HepG2 (cell line): ENCODE measurements at regions not wholly inside any gene's neighbourhood (a gene's known extent, or its start where the extent isn't known, plus 50 kb on each side); places are given as distances from the start of the nearest gene placed in this dataset.

ENCODE experiments used
- ATAC-seq: fragments of 200-7000 bp; cut with Tn5 transposase; 3 replicates; pipeline ENCODE4 v1.9.1; 2020; ENCODE audit warnings: mild to moderate bottlenecking, moderate library complexity
- BruUV-seq: library from RNA; stranded (reverse); fragments of 400-500 nt; replicated peaks from 2 replicates; lab custom pipeline; 2021; lab: Mats Ljungman, UMichigan
- CTCF ChIA-PET: fragments of 300-600 bp; formaldehyde crosslinking; extraction: SDS; loops from one replicate; lab custom pipeline; 2021; ENCODE audit warnings: low total read pairs, inconsistent platforms, low intra/inter-chr PET ratio; lab: Yijun Ruan, JAX
- POLR2A ChIA-PET: fragments of 350-600 bp; sonication (Branson Sonifier 250); formaldehyde crosslinking; loops from one replicate; lab custom pipeline; 2020; ENCODE audit warnings: antibody characterized with exemption, inconsistent platforms; lab: Yijun Ruan, JAX
- DNase-seq: peaks from one replicate; pipeline ENCODE4 v3.0.0-alpha.2; 2015; ENCODE audit warnings: low spot score
- FAIRE-seq: peaks from 3 replicates; lab custom pipeline; 2011; peaks lifted over from hg19 to GRCh38; lab: Jason Lieb, UNC
- H2AFZ ChIP-seq: one replicate; pipeline ENCODE4 v1.6.1; 2011; ENCODE audit warnings: low read length, inconsistent platforms
- H3K27ac ChIP-seq: fragments of 300-600 bp; 3 replicates; pipeline ENCODE4 v1.8.0; 2011; ENCODE audit warnings: mixed run types, mild to moderate bottlenecking, mixed read lengths, low read length, inconsistent platforms; ENCODE audit not compliant: insufficient read depth; ENCODE audit errors: extremely low read length
- H3K27me3 ChIP-seq, 2 experiments: fragments of 200-600 bp in 1 of 2; 2 replicates in 1 of 2; 3 replicates in 1 of 2; pipeline versions ENCODE4 v1.6.0 to v1.8.0; 2011; ENCODE audit warnings: low read length in 2 of 2, mild to moderate bottlenecking in 2 of 2, moderate library complexity in 2 of 2, inconsistent platforms in 1 of 2; ENCODE audit not compliant: insufficient read depth in 2 of 2, control insufficient read depth in 1 of 2
- H3K36me3 ChIP-seq, 2 experiments: fragments of 200-600 bp in 1 of 2; replicated peaks in 1 of 2; 2 replicates in 1 of 2; 3 replicates in 1 of 2; pipeline versions ENCODE4 v1.5.1 to v1.8.0; 2011; ENCODE audit warnings: low read length in 2 of 2, inconsistent platforms in 1 of 2; ENCODE audit not compliant: insufficient read depth in 2 of 2, control insufficient read depth in 1 of 2
- H3K4me1 ChIP-seq: 2 replicates; pipeline ENCODE4 v1.5.1; 2012; ENCODE audit warnings: low read length, inconsistent platforms; ENCODE audit not compliant: insufficient read depth
- H3K4me2 ChIP-seq: 2 replicates; pipeline ENCODE4 v1.6.0; 2011; ENCODE audit warnings: low read depth, low read length, inconsistent platforms
- H3K4me3 ChIP-seq, 3 experiments: fragments of 200-600 bp in 1 of 3; sonication (generic), shearing (Covaris generic) in 1 of 3; replicated peaks in 1 of 3; 2 replicates each; pipeline ENCODE4 v1.5.1; 2011 to 2016; ENCODE audit warnings: low read length in 3 of 3, inconsistent platforms in 2 of 3, low read depth in 2 of 3, mild to moderate bottlenecking in 2 of 3, control low read depth in 1 of 3, mixed read lengths in 1 of 3; ENCODE audit not compliant: insufficient read depth in 1 of 3
- H3K79me2 ChIP-seq: one replicate; pipeline ENCODE4 v1.6.1; 2011; ENCODE audit warnings: low read length, inconsistent platforms; ENCODE audit not compliant: insufficient read depth
- H3K9ac ChIP-seq: 2 replicates; pipeline ENCODE4 v1.6.0; 2011; ENCODE audit warnings: mild to moderate bottlenecking, low read depth, low read length, inconsistent platforms; ENCODE audit not compliant: insufficient read depth
- H3K9me3 ChIP-seq: 2 replicates; pipeline ENCODE4 v1.5.1; 2012; ENCODE audit warnings: mild to moderate bottlenecking, low read length
- H4K20me1 ChIP-seq: 2 replicates; pipeline ENCODE4 v1.6.0; 2011; ENCODE audit warnings: inconsistent platforms, mild to moderate bottlenecking, low read length, moderate library complexity; ENCODE audit not compliant: insufficient read depth
- DMAP1 ChIP-seq: IDR thresholded peaks from 2 replicates; pipeline ENCODE4 v1.6.1; 2016
- HMG20B ChIP-seq: conservative IDR thresholded peaks from 2 replicates; pipeline ENCODE4 v1.6.1; 2016; ENCODE audit warnings: missing genetic modification reagents, missing compliant biosample characterization
- ISX ChIP-seq: sonication (generic); formaldehyde crosslinking; conservative IDR thresholded peaks from 2 replicates; pipeline ENCODE4 v1.5.0; 2020; ENCODE audit warnings: missing genetic modification reagents
- KDM3A ChIP-seq: IDR thresholded peaks from 2 replicates; pipeline ENCODE4 v1.6.1; 2018; ENCODE audit warnings: low read depth, missing compliant biosample characterization
- SCMH1 ChIP-seq: sonication (generic); formaldehyde crosslinking; IDR thresholded peaks from 2 replicates; pipeline ENCODE4 v1.9.0; 2021; ENCODE audit warnings: missing genetic modification reagents, mild to moderate bottlenecking, borderline replicate concordance
- TSC22D2 ChIP-seq: sonication (generic); formaldehyde crosslinking; IDR thresholded peaks from 2 replicates; pipeline ENCODE4 v1.5.1; 2020; ENCODE audit warnings: missing genetic modification reagents, mild to moderate bottlenecking, borderline replicate concordance
- ZEB1 ChIP-seq: IDR thresholded peaks from 2 replicates; pipeline ENCODE4 v1.6.1; 2012; ENCODE audit warnings: mild to moderate bottlenecking, low read depth, inconsistent platforms; ENCODE audit not compliant: insufficient replicate concordance
- ZNF382 ChIP-seq: sonication (generic); formaldehyde crosslinking; IDR thresholded peaks from 2 replicates; pipeline ENCODE4 v1.5.0; 2020; ENCODE audit warnings: missing genetic modification reagents, mild to moderate bottlenecking, borderline replicate concordance
- WGBS: methylation state at CpG from one replicate; pipeline ENCODE4 v1.1.6; 2017; ENCODE audit warnings: low lambda C conversion rate; 5-methylcytosine and 5-hydroxymethylcytosine counted together
- in situ Hi-C: cut with HindIII; loops from 2 replicates; pipeline ENCODE4 v1.10.0; 2017; ENCODE audit warnings: low pct_unique_long_range_greater_than_20kb; ENCODE audit not compliant: extremely low pct_ligation_motif_present
- intact Hi-C: fragments of 100-400 bp; cut with micrococcal nuclease; formaldehyde crosslinking; loops from one replicate; pipeline ENCODE4 v1.10.0; 2022; ENCODE audit not compliant: unreplicated experiment
- TF ChIP-seq, protein P1 (sequence below): sonication (generic); formaldehyde crosslinking; IDR thresholded peaks from 2 replicates; pipeline ENCODE4 v1.4.0; 2020; ENCODE audit warnings: missing genetic modification reagents, borderline replicate concordance
- TF ChIP-seq, protein P2 (sequence below): sonication (generic); formaldehyde crosslinking; IDR thresholded peaks from 2 replicates; pipeline ENCODE4 v1.5.0; 2020; ENCODE audit warnings: mild to moderate bottlenecking, missing genetic modification reagents
- TF ChIP-seq, protein P3 (sequence below): sonication (generic); formaldehyde crosslinking; IDR thresholded peaks from 2 replicates; pipeline ENCODE4 v1.5.0; 2020; ENCODE audit warnings: mild to moderate bottlenecking, missing genetic modification reagents, borderline replicate concordance
- TF ChIP-seq, protein P4 (sequence below): sonication (generic); formaldehyde crosslinking; IDR thresholded peaks from 2 replicates; pipeline ENCODE4 v1.5.0; 2020; ENCODE audit warnings: missing genetic modification reagents

DNA sequence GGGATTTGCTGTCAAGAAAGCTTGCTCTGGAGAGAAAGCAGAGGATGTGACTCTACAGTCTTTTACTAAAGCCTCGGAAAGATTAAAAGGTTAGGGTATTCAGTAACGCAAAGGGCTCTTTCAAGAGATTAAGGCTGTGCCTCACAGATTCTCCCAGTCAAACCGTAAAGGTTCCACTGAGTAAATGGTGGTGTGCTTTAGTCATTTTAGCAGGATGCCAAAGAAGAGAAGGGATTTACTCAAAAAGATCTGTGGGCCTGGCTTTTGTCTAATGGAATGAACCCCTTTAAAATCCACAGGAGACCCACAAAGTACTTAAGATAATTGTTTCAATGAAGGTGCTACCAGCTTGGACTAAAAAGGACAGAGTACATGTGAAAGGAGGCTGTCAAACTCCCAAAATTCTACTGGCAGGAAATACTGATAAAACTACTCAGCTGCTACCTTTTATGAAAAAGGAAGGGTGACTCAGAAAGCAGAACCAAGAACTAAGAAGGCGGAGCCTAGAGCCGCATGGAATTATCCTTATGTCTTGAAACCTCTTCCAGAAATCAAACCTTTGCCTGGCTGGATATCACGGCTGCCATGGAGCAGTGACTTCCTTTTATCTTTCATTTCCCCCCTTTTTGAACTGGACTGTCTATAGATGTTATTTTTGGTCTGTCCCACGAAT, 670.2 kb upstream of the ZEB2 start:
- intact Hi-C loops (no loop called here), in situ Hi-C loops (no loop called here)
- ChIA-PET POLR2A (no interaction called here), CTCF (no interaction called here)
- DNase-seq (no peak), FAIRE-seq (no peak), ATAC-seq (no peak)
- no peak overlapping the region for H3K27ac ChIP-seq
- no peaks in the 10 kb centered on the region for H3K4me1 ChIP-seq
- H3K4me2 ChIP-seq: no peak overlapping the region
- no peaks in the 10 kb centered on the region for H3K27me3 ChIP-seq
- H2AFZ ChIP-seq: no peak overlapping the region
- no peaks in the 10 kb centered on the region for H3K36me3 ChIP-seq
- no TSS peak for BruUV-seq
- H3K9ac ChIP-seq: no peak overlapping the region
- H3K79me2 ChIP-seq: no peaks in the 10 kb centered on the region
- H4K20me1 ChIP-seq: no peaks in the 10 kb centered on the region
- H3K4me3 ChIP-seq: no peak overlapping the region
- 16% methylated on average over 7 of the region's 7 CpGs for WGBS
- no peaks in the 10 kb centered on the region for H3K9me3 ChIP-seq
- no peak for TF ChIP-seq SCMH1 (CRISPR knock-in tag)
- TF ChIP-seq KDM3A (CRISPR knock-in tag): no peak
- TF ChIP-seq ZNF382 (CRISPR knock-in tag): no peak
- TF ChIP-seq, protein P1, sequence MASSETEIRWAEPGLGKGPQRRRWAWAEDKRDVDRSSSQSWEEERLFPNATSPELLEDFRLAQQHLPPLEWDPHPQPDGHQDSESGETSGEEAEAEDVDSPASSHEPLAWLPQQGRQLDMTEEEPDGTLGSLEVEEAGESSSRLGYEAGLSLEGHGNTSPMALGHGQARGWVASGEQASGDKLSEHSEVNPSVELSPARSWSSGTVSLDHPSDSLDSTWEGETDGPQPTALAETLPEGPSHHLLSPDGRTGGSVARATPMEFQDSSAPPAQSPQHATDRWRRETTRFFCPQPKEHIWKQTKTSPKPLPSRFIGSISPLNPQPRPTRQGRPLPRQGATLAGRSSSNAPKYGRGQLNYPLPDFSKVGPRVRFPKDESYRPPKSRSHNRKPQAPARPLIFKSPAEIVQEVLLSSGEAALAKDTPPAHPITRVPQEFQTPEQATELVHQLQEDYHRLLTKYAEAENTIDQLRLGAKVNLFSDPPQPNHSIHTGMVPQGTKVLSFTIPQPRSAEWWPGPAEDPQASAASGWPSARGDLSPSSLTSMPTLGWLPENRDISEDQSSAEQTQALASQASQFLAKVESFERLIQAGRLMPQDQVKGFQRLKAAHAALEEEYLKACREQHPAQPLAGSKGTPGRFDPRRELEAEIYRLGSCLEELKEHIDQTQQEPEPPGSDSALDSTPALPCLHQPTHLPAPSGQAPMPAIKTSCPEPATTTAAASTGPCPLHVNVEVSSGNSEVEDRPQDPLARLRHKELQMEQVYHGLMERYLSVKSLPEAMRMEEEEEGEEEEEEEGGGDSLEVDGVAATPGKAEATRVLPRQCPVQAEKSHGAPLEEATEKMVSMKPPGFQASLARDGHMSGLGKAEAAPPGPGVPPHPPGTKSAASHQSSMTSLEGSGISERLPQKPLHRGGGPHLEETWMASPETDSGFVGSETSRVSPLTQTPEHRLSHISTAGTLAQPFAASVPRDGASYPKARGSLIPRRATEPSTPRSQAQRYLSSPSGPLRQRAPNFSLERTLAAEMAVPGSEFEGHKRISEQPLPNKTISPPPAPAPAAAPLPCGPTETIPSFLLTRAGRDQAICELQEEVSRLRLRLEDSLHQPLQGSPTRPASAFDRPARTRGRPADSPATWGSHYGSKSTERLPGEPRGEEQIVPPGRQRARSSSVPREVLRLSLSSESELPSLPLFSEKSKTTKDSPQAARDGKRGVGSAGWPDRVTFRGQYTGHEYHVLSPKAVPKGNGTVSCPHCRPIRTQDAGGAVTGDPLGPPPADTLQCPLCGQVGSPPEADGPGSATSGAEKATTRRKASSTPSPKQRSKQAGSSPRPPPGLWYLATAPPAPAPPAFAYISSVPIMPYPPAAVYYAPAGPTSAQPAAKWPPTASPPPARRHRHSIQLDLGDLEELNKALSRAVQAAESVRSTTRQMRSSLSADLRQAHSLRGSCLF (CRISPR knock-in tag): no peak
- no peak for TF ChIP-seq HMG20B (CRISPR knock-in tag)
- TF ChIP-seq, protein P2, sequence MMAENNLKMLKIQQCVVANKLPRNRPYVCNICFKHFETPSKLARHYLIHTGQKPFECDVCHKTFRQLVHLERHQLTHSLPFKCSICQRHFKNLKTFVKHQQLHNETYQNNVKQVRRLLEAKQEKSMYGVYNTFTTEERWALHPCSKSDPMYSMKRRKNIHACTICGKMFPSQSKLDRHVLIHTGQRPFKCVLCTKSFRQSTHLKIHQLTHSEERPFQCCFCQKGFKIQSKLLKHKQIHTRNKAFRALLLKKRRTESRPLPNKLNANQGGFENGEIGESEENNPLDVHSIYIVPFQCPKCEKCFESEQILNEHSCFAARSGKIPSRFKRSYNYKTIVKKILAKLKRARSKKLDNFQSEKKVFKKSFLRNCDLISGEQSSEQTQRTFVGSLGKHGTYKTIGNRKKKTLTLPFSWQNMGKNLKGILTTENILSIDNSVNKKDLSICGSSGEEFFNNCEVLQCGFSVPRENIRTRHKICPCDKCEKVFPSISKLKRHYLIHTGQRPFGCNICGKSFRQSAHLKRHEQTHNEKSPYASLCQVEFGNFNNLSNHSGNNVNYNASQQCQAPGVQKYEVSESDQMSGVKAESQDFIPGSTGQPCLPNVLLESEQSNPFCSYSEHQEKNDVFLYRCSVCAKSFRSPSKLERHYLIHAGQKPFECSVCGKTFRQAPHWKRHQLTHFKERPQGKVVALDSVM: no peak
- no peak for TF ChIP-seq TSC22D2 (CRISPR knock-in tag)
- TF ChIP-seq, protein P3, sequence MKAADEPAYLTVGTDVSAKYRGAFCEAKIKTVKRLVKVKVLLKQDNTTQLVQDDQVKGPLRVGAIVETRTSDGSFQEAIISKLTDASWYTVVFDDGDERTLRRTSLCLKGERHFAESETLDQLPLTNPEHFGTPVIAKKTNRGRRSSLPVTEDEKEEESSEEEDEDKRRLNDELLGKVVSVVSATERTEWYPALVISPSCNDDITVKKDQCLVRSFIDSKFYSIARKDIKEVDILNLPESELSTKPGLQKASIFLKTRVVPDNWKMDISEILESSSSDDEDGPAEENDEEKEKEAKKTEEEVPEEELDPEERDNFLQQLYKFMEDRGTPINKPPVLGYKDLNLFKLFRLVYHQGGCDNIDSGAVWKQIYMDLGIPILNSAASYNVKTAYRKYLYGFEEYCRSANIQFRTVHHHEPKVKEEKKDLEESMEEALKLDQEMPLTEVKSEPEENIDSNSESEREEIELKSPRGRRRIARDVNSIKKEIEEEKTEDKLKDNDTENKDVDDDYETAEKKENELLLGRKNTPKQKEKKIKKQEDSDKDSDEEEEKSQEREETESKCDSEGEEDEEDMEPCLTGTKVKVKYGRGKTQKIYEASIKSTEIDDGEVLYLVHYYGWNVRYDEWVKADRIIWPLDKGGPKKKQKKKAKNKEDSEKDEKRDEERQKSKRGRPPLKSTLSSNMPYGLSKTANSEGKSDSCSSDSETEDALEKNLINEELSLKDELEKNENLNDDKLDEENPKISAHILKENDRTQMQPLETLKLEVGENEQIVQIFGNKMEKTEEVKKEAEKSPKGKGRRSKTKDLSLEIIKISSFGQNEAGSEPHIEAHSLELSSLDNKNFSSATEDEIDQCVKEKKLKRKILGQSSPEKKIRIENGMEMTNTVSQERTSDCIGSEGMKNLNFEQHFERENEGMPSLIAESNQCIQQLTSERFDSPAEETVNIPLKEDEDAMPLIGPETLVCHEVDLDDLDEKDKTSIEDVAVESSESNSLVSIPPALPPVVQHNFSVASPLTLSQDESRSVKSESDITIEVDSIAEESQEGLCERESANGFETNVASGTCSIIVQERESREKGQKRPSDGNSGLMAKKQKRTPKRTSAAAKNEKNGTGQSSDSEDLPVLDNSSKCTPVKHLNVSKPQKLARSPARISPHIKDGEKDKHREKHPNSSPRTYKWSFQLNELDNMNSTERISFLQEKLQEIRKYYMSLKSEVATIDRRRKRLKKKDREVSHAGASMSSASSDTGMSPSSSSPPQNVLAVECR (CRISPR knock-in tag): no peak
- no peak for TF ChIP-seq DMAP1
- TF ChIP-seq ISX: no peak
- no peak for TF ChIP-seq ZEB1
- TF ChIP-seq, protein P4, sequence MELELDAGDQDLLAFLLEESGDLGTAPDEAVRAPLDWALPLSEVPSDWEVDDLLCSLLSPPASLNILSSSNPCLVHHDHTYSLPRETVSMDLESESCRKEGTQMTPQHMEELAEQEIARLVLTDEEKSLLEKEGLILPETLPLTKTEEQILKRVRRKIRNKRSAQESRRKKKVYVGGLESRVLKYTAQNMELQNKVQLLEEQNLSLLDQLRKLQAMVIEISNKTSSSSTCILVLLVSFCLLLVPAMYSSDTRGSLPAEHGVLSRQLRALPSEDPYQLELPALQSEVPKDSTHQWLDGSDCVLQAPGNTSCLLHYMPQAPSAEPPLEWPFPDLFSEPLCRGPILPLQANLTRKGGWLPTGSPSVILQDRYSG (CRISPR knock-in tag): no peak
